ENCODE measurements at regions not wholly inside any gene's neighbourhood (a gene's known extent, or its start where the extent isn't known, plus 50 kb on each side); places are given as distances from the start of the nearest gene placed in this dataset.
"Not testable (repeated sequence)": the region's sequence is repeated elsewhere in the genome, so short reads cannot be mapped to it uniquely, and the experiment has no call there.

GRCh38 chr9:29209748-29210291 is 1636.5 kb upstream of the C9orf72 start:
- no peak for DNase-seq

GRCh38 chr9:29211003-29211579 is 1637.8 kb upstream of the C9orf72 start:
- DNase-seq: no peak

- DNase-seq: no peak
Observed at GRCh38 chr9:29211580-29212396, 1638.5 kb upstream of the C9orf72 start.

GRCh38 chr9:29212397-29213387 is 1639.4 kb upstream of the C9orf72 start:
- no peak for DNase-seq

DNA sequence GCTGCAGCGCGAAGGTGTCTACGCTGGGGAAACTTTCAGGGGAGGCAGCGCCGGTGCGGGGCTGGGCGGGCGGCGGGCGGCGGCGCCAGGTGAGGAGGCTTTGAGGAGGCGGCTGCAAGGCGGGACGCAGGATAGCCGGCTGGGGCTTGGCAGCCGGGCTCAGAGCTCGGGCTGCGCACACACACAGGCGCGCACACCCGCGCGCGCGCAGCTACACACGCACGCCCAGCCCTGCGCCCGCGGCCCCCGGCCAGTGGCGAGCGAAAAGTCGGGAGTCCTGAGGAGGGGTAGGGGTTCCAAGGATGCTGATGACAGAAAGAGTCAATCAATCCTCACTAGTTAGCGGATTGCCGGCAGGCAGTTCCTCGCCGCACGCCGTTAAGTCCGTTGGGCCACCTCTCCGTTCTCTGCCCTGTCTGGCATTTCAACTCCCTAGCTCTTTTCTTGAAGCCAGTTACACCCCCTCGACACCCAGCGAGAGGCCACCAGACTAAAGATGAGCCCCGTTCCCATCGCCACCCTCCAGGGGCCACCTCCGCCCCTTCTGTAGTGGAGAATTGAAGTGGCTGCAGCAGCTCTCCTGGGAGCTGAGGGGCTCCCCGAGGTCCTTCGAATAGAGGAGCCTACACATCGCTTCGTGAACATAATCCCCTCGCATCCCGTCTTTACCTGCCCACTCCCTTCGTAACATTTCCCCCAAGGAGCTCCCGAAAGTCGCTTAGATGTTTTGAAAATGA is 1640.3 kb upstream of the C9orf72 start, which contains the start of gene LINGO2:
LINGO2 (minus strand) TSS at position 185 of the 737 bp plus-strand sequence.
- DNase-seq: no peak

DNA sequence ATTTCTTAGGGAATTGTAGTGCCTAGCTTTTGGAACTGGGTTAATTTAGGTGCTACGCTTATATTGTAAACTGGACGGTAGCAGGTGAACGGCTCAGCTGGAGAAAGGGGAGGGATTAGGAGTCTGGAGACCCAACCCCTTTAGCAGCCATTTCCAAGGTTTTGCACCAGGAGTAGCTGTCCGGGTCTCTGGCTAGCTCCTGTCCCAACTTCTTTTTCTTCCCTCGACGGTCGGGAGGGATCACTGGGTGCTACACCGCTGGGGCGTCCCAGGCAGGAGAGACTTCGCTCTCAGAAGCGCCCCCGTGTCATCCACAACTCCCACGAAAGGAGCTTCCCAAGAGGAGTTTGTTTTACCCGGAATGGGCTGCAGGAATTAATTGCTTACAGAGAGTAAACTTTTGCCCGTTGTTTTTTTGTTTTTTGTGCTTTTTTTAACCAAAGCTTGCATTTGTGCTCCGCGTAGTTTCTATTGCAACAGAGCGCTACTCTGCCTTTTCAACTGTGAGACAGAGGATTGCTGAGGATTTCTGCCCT is 1640.9 kb upstream of the C9orf72 start:
- no peak for DNase-seq

GRCh38 chr9:29214690-29215253 is 1641.5 kb upstream of the C9orf72 start:
- no peak for DNase-seq

DNA sequence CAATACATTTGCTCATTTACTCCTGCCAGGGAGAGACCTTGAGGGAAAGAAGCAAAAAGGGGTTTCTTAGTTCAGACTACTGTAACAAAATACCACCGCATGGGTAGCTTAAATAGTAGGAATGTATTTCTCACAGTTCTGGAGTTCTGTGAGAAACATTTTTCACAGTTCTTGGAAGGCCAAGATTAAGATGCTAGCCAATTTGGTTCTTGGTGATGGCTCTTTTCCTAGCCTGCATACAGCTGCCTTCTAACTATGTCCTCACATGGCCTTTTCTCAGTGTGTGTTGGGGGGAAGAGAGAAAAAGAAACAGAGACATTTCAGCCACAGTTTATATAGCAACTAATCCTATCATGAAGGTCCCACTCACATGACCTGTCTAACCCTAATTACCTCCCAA is 1644.7 kb upstream of the C9orf72 start:
- DNase-seq: no peak

GRCh38 chr9:29220596-29221251 is 1647.4 kb upstream of the C9orf72 start:
- no peak for DNase-seq

GRCh38 chr9:29228558-29228957 is 1655.3 kb upstream of the C9orf72 start:
- no peak for DNase-seq

DNA sequence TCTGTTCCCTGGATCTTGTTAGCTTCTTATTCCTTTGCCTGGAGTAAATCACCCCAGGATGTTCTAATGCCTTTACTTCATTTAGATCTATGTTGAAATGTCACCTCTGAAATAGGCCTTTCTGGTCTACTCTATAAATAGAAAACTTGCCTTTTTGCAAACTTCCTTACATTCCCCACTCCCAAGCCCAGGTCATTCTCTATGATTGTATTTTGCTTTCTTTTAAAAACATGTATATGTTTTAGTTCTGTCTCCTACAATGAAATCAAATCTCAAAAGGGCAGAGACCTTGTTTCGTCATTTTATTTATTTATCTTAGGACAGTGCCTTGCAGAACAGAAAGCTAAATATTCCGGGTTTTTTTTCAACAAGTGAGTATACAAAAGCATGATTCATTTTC is 1657.7 kb upstream of the C9orf72 start:
- no peak for DNase-seq

DNA sequence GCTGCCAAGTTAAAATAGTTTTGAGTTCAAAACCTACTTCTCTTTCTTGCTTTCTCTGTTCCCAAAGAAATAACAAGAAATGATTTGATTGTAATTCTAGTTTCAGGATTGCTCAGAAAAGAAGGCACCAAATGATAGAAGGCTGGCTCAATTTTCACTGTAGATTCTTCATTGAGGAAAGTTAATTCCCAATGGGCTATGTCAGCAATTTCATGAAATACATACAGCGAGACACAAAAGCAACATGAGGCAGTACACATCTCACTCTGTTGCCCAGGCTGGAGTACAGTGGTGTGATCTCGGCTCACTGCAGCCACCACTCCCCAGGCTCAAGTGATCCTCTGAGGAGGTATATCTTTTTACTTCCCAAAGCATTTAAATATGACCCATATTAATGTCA is 1659.9 kb upstream of the C9orf72 start:
- DNase-seq: no peak

- DNase-seq: no peak
Observed at GRCh38 chr9:29241320-29241719, 1668.0 kb upstream of the C9orf72 start.

GRCh38 chr9:29245351-29245750 is 1672.1 kb upstream of the C9orf72 start:
- DNase-seq: no peak

DNA sequence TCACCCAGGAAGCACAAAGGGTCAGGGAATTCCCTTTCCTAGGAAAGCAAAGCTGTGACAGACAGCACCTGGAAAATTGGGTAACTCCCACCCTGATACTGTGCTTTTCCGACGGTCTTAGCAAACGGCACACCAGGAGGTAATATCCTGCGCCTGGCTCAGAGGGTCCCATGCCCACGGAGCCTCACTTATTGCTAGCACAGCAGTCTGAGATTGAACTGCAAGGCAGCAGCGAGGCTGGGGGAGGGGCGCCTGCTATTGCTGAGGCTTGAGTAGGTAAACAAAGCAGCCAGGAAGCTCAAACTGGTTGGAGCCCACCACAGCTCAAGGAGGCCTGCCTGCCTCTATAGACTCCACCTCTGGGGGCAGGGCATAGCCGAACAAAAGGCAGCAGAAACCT is 1697.1 kb upstream of the C9orf72 start:
- not testable (repeated sequence) for DNase-seq

- no peak for DNase-seq
Observed at GRCh38 chr9:29282121-29282520, 1708.8 kb upstream of the C9orf72 start.

- DNase-seq: no peak
Observed at GRCh38 chr9:29285818-29286217, 1712.5 kb upstream of the C9orf72 start.

DNA sequence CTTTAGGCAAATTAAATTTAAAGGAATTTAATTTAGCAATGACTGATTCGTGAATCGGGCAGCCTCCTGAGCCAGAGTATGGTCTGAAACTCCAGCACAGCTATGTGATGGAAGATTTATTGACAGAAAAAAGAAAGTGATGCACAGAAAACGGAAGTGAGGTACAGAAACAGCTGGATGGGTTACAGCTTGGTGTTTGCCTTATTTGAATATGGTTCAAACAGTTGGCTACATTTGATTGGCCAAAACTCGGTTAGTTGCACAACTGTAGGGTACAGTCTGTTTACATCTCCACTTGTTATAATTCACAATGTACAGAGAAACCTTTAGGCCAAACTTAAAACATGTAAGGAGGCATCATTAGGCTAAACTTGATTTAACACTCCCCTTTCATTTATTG is 1716.1 kb upstream of the C9orf72 start:
- DNase-seq: no peak

DNA sequence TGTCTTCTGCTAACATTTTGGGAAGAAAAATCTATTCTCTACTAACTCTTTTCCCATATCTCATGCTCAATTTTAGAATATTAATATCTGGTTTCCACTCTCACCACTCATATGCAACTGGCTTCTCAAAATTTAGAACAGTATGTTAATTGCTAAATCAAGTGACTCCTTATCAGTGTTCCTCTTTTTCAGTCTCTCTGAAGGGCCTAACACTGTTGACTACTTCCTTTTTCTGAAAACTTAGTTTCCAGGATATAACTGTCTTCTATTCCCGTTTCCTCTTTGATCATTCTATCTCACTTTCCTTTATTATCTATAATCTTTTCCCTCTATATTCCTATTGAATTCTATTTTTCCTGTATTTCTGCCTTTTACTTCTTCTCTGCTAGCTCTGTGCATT is 1717.2 kb upstream of the C9orf72 start:
- peak; percentile 1 for DNase-seq

GRCh38 chr9:29297592-29297991 is 1724.3 kb upstream of the C9orf72 start:
- no peak for DNase-seq

- no peak for DNase-seq
Observed at GRCh38 chr9:29311221-29311620, 1737.9 kb upstream of the C9orf72 start.

Data from SIG-M5 (cell line).